ENCODE measurements at regions not wholly inside any gene's neighbourhood (a gene's known extent, or its start where the extent isn't known, plus 50 kb on each side); places are given as distances from the start of the nearest gene placed in this dataset.

GRCh38 chr9:80059979-80060378 is 488.2 kb downstream of the TLE4 start:
- TF ChIP-seq, protein P1, sequence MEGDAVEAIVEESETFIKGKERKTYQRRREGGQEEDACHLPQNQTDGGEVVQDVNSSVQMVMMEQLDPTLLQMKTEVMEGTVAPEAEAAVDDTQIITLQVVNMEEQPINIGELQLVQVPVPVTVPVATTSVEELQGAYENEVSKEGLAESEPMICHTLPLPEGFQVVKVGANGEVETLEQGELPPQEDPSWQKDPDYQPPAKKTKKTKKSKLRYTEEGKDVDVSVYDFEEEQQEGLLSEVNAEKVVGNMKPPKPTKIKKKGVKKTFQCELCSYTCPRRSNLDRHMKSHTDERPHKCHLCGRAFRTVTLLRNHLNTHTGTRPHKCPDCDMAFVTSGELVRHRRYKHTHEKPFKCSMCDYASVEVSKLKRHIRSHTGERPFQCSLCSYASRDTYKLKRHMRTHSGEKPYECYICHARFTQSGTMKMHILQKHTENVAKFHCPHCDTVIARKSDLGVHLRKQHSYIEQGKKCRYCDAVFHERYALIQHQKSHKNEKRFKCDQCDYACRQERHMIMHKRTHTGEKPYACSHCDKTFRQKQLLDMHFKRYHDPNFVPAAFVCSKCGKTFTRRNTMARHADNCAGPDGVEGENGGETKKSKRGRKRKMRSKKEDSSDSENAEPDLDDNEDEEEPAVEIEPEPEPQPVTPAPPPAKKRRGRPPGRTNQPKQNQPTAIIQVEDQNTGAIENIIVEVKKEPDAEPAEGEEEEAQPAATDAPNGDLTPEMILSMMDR (IDR thresholded peaks at IDR 0.05; ENCODE audit: low read depth, low read length): no peak
- DNase-seq (ENCODE audit: extremely low read depth, low read depth): no peak

GRCh38 chr9:80059191-80059590 is 487.4 kb downstream of the TLE4 start:
- TF ChIP-seq, protein P1 (IDR thresholded peaks at IDR 0.05; ENCODE audit: low read depth, low read length): no peak
- no peak for DNase-seq (ENCODE audit: extremely low read depth, low read depth)

DNA sequence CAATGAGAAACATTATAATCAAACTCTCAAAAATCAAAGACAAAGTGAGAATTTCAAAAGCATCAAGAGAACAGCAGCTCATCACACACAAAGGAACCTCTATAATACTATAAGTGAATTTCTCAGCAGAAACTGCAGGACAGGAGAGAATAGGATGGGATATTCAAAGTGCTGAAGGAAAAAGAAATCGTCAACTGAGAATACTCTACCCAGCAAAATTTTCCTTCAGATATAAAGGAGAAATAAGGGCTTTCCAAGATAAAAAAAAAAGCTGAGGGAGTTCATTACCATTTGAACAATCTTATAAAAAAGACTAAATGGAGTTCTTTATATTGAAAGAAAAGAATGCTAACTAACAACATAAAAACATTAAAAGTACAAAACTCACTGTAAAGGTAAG is 481.1 kb downstream of the TLE4 start:
- no peak for DNase-seq (ENCODE audit: extremely low read depth, low read depth)
- TF ChIP-seq, protein P1 (IDR thresholded peaks at IDR 0.05; ENCODE audit: low read depth, low read length): no peak

DNA sequence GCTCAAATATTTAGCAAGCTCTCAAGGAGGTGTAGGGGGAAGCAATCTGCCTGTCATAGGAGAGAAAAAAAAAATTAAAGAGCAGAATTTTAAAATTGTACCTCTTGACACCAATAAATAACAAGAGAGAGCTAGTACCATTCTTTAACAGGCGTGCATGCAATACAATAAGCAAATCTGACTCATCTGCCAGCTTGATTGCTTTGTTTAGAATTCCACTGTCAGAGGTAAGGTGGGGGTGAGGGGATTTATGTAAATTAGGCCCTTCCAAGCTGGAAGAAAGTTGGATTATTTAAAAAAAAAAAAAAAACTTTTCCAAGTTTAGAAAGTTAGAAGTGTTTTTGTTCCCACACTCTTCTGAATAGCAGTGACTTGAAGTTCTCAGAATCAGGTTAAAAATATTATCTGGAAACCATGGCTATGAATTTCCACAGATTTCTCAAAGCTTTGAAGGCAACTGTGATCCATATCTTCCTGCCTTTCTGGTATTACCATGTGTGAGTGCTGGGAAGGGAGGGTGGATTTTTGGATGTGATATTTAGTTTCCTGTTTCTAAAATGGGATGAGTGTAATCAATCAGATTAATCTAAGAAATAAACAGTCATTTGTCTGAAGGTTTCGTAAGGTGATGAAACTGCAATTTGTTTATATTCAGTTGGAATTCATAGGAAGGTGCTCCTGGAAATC is 477.5 kb downstream of the TLE4 start:
- DNase-seq (ENCODE audit: extremely low read depth, low read depth): no peak
- TF ChIP-seq, protein P1 (IDR thresholded peaks at IDR 0.05; ENCODE audit: low read depth, low read length): no peak

GRCh38 chr9:80046481-80046880 is 474.7 kb downstream of the TLE4 start:
- TF ChIP-seq, protein P1 (IDR thresholded peaks at IDR 0.05; ENCODE audit: low read depth, low read length): no peak
- DNase-seq (ENCODE audit: extremely low read depth, low read depth): no peak

DNA sequence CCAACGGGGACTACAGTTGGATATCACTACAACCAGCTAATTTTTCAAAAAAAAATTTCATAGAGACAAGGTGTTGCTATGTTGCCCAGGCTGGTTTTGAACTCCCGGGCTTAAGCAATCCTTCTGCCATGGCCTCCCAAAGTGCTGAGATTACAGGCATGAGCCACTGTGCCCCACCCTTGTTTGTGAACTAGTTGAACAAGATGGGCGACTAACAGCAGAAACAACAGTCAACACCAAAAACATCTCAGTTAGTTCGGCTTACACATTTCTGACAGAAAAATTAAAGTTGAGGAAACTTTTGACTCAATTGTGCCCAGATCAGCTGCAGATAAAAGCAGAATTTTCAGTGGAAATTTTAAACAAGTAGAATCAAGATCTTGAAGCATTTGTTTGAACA is 470.1 kb downstream of the TLE4 start:
- TF ChIP-seq, protein P1 (IDR thresholded peaks at IDR 0.05; ENCODE audit: low read depth, low read length): no peak
- no peak for DNase-seq (ENCODE audit: extremely low read depth, low read depth)

DNA sequence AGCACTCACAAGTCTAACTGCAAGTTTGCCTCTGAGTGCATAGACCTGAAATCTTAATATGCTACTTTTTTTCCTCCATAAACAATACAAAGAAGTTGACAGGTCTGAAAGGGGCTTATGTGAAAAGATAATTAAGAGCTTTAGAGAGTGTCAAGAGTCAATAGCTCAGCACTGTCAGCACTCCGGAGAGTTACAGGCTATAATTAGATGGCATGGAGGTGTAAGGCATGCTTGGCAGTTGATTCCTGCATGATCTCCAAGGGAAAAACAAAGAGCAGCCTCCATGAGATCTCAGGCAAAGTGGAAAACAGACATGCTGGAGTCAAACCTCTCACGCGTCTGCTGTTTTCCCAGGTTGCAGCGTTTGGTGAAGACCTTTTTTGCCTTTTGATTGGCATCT is 468.7 kb downstream of the TLE4 start:
- DNase-seq (ENCODE audit: extremely low read depth, low read depth): no peak
- TF ChIP-seq, protein P1 (IDR thresholded peaks at IDR 0.05; ENCODE audit: low read depth, low read length): no peak

Data from AG09319 (cell line).